A549 (cell line): ENCODE measurements at regions not wholly inside any gene's neighbourhood (a gene's known extent, or its start where the extent isn't known, plus 50 kb on each side); places are given as distances from the start of the nearest gene placed in this dataset.

ENCODE experiments used
- CEBPB ChIP-seq, 2 experiments: fragments of >200 bp in 1 of 2; sonication (Bioruptor Twin) in 1 of 2; formaldehyde crosslinking in 1 of 2; IDR thresholded peaks; 2 replicates each; pipeline ENCODE4 v1.6.1; 2012 to 2016
- CHD4 ChIP-seq: fragments of 200-600 bp; sonication (generic); IDR thresholded peaks from 2 replicates; pipeline ENCODE4 v1.6.1; 2016; ENCODE audit warnings: antibody characterized with exemption, mild to moderate bottlenecking, borderline replicate concordance
- EP300 ChIP-seq, 2 experiments: fragments of >200 bp; sonication (Bioruptor Twin); formaldehyde crosslinking; IDR thresholded peaks; 2 replicates in 1 of 2; 3 replicates in 1 of 2; pipeline ENCODE4 v1.6.1; 2016 to 2017
- ESRRA ChIP-seq: fragments of 150-350 bp; IDR thresholded peaks from 2 replicates; pipeline ENCODE4 v1.6.1; 2014; ENCODE audit warnings: mild to moderate bottlenecking, low read length, borderline replicate concordance
- MAFK ChIP-seq: fragments of 450-650 bp; IDR thresholded peaks from 2 replicates; pipeline ENCODE4 v1.6.1; 2014; ENCODE audit not compliant: partially characterized antibody
- MAZ ChIP-seq: fragments of 150-350 bp; IDR thresholded peaks from 2 replicates; pipeline ENCODE4 v1.6.1; 2014; ENCODE audit warnings: antibody characterized with exemption, low read depth, low read length, borderline replicate concordance
- NR3C1 ChIP-seq: fragments of >200 bp; sonication (Bioruptor Twin); formaldehyde crosslinking; IDR thresholded peaks from 3 replicates; pipeline ENCODE4 v1.6.1; 2017
- PHF8 ChIP-seq: fragments of 200-600 bp; sonication (generic); IDR thresholded peaks from 2 replicates; pipeline ENCODE4 v1.6.1; 2016; ENCODE audit warnings: low read depth, mild to moderate bottlenecking, antibody characterized with exemption, moderate library complexity, borderline replicate concordance
- RCOR1 ChIP-seq: fragments of 150-350 bp; IDR thresholded peaks from 2 replicates; pipeline ENCODE4 v1.6.1; 2014; ENCODE audit warnings: antibody characterized with exemption, low read length, low read depth
- SMC3 ChIP-seq: fragments of >200 bp; sonication (Bioruptor Twin); formaldehyde crosslinking; IDR thresholded peaks from 3 replicates; pipeline ENCODE4 v1.6.1; 2018; ENCODE audit warnings: inconsistent platforms
- TP53 ChIP-seq: fragments of 250-450 bp; sonication (Bioruptor Pico); IDR thresholded peaks from 2 replicates; pipeline ENCODE4 v1.5.0; 2021; ENCODE audit warnings: mild to moderate bottlenecking, moderate library complexity
- TF ChIP-seq, protein P1 (sequence below): fragments of >200 bp; sonication (Bioruptor Twin); formaldehyde crosslinking; IDR thresholded peaks from 3 replicates; pipeline ENCODE4 v1.5.1; 2016
- TF ChIP-seq, protein P2 (sequence below): IDR thresholded peaks from 2 replicates; pipeline ENCODE4 v1.6.1; 2012

DNA sequence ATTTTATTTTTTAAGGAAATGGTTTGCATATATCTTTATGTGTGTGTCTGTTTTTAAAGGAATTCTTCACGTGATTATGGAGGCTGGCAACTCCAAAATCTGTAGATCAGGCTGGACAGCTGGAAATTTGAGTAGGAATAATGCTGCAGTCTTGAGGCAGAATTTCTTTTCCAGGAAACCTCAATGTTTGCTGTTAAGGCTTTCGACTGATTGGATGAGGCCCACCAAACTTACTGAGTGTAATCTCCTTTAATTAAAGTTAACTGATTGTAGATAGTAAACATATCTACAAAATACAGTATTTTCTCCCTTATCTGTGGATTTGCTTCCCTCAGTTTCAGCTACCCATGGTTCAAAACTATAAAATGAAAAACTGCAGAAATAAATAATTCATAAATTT lies 883.1 kb downstream of the TTLL7 start:
- TF ChIP-seq MAFK, result no peak
- TF ChIP-seq CHD4, result no peak
- no peak for TF ChIP-seq NR3C1
- no peak for TF ChIP-seq EP300 (IDR thresholded peaks at IDR 0.05)
- TF ChIP-seq, protein P1, sequence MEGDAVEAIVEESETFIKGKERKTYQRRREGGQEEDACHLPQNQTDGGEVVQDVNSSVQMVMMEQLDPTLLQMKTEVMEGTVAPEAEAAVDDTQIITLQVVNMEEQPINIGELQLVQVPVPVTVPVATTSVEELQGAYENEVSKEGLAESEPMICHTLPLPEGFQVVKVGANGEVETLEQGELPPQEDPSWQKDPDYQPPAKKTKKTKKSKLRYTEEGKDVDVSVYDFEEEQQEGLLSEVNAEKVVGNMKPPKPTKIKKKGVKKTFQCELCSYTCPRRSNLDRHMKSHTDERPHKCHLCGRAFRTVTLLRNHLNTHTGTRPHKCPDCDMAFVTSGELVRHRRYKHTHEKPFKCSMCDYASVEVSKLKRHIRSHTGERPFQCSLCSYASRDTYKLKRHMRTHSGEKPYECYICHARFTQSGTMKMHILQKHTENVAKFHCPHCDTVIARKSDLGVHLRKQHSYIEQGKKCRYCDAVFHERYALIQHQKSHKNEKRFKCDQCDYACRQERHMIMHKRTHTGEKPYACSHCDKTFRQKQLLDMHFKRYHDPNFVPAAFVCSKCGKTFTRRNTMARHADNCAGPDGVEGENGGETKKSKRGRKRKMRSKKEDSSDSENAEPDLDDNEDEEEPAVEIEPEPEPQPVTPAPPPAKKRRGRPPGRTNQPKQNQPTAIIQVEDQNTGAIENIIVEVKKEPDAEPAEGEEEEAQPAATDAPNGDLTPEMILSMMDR, result no peak
- no peak for TF ChIP-seq PHF8
- no peak for TF ChIP-seq SMC3
- no peak for TF ChIP-seq ESRRA
- TF ChIP-seq CEBPB (IDR thresholded peaks at IDR 0.05), result no peak
- no peak for TF ChIP-seq TP53 (CRISPR knock-in tag)
- TF ChIP-seq, protein P2, sequence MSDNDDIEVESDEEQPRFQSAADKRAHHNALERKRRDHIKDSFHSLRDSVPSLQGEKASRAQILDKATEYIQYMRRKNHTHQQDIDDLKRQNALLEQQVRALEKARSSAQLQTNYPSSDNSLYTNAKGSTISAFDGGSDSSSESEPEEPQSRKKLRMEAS, result no peak
- no peak for TF ChIP-seq RCOR1
- no peak for TF ChIP-seq MAZ
